Fibroblast of villous mesenchyme (primary cell): ENCODE measurements at regions not wholly inside any gene's neighbourhood (a gene's known extent, or its start where the extent isn't known, plus 50 kb on each side); places are given as distances from the start of the nearest gene placed in this dataset.

Experiments used
- DNase-seq: peaks from one replicate; pipeline ENCODE4 v3.0.0-alpha.2; 2010; ENCODE audit warnings: low read depth
- H3K4me3 ChIP-seq: 2 replicates; pipeline ENCODE4 v1.5.1; 2011; ENCODE audit warnings: low read depth, mild to moderate bottlenecking, low read length
- CTCF ChIP-seq: IDR thresholded peaks from 2 replicates; pipeline ENCODE4 v1.5.1; 2012; ENCODE audit warnings: low read depth, mild to moderate bottlenecking, low read length; ENCODE audit not compliant: insufficient read depth

GRCh38 chr2:175837046-175837445, 165.0 kb downstream of the LNPK start:
- peak; percentile 78 for DNase-seq
- no peak for TF ChIP-seq CTCF
- no peak overlapping the region for H3K4me3 ChIP-seq

GRCh38 chr2:175836361-175836760, 165.7 kb downstream of the LNPK start:
- TF ChIP-seq CTCF, result no peak
- H3K4me3 ChIP-seq, result no peak overlapping the region
- DNase-seq, result peak; percentile 17

GRCh38 chr2:175834477-175834876, 167.6 kb downstream of the LNPK start:
- no peak for DNase-seq
- no peak overlapping the region for H3K4me3 ChIP-seq
- TF ChIP-seq CTCF, result no peak

- peak; percentile 41 for DNase-seq
- H3K4me3 ChIP-seq, result no peak overlapping the region
- TF ChIP-seq CTCF, result no peak
Observed at GRCh38 chr2:175832866-175833265, 169.2 kb downstream of the LNPK start.

GRCh38 chr2:175829741-175830140, 172.3 kb downstream of the LNPK start:
- DNase-seq, result no peak
- no peak for TF ChIP-seq CTCF
- no peak overlapping the region for H3K4me3 ChIP-seq

GRCh38 chr2:175827856-175828255, 174.2 kb downstream of the LNPK start:
- DNase-seq, result no peak
- no peak overlapping the region for H3K4me3 ChIP-seq
- TF ChIP-seq CTCF, result no peak

- no peak for TF ChIP-seq CTCF
- H3K4me3 ChIP-seq, result no peak overlapping the region
- DNase-seq, result no peak
Observed at GRCh38 chr2:175824243-175824642, 177.8 kb downstream of the LNPK start.
